ENCODE measurements at regions not wholly inside any gene's neighbourhood (a gene's known extent, or its start where the extent isn't known, plus 50 kb on each side); places are given as distances from the start of the nearest gene placed in this dataset.
A peak's percentile ranks its signal among the peaks of the same experiment; 100 is the strongest.

- no peak for DNase-seq
Observed at GRCh38 chr2:225136552-225136951, 94.3 kb upstream of the DOCK10 start.

GRCh38 chr2:225131898-225132297 is 89.6 kb upstream of the DOCK10 start:
- no peak for DNase-seq

- DNase-seq = no peak
Observed at GRCh38 chr2:225130093-225130492, 87.8 kb upstream of the DOCK10 start.

- DNase-seq = no peak
Observed at GRCh38 chr2:225124311-225125017, 82.2 kb upstream of the DOCK10 start.

- DNase-seq = no peak
Observed at GRCh38 chr2:225122583-225123486, 80.6 kb upstream of the DOCK10 start.

- DNase-seq = no peak
Observed at GRCh38 chr2:225122007-225122406, 79.7 kb upstream of the DOCK10 start.

- no peak for DNase-seq
Observed at GRCh38 chr2:225120186-225120585, 77.9 kb upstream of the DOCK10 start.

- DNase-seq = no peak
Observed at GRCh38 chr2:225117051-225117716, 74.9 kb upstream of the DOCK10 start.

GRCh38 chr2:225114786-225115323 is 72.6 kb upstream of the DOCK10 start:
- DNase-seq = no peak

GRCh38 chr2:225113371-225114015 is 71.2 kb upstream of the DOCK10 start:
- DNase-seq = no peak

- no peak for DNase-seq
Observed at GRCh38 chr2:225112362-225113126, 70.3 kb upstream of the DOCK10 start.

GRCh38 chr2:225108805-225109204 is 66.5 kb upstream of the DOCK10 start:
- DNase-seq = no peak

- DNase-seq = peak; percentile 25
Observed at GRCh38 chr2:225104971-225105370, 62.7 kb upstream of the DOCK10 start.

GRCh38 chr2:225104321-225104720 is 62.1 kb upstream of the DOCK10 start:
- peak; percentile 54 for DNase-seq

GRCh38 chr2:225103737-225104141 is 61.5 kb upstream of the DOCK10 start:
- DNase-seq = peak; percentile 70

GRCh38 chr2:225100856-225101294 is 58.6 kb upstream of the DOCK10 start:
- peak; percentile 86 for DNase-seq

GRCh38 chr2:225100269-225100668 is 58.0 kb upstream of the DOCK10 start:
- peak; percentile 40 for DNase-seq

GRCh38 chr2:225097035-225097434 is 54.8 kb upstream of the DOCK10 start:
- no peak for DNase-seq
